ENCODE measurements at regions not wholly inside any gene's neighbourhood (a gene's known extent, or its start where the extent isn't known, plus 50 kb on each side); places are given as distances from the start of the nearest gene placed in this dataset.

DNA sequence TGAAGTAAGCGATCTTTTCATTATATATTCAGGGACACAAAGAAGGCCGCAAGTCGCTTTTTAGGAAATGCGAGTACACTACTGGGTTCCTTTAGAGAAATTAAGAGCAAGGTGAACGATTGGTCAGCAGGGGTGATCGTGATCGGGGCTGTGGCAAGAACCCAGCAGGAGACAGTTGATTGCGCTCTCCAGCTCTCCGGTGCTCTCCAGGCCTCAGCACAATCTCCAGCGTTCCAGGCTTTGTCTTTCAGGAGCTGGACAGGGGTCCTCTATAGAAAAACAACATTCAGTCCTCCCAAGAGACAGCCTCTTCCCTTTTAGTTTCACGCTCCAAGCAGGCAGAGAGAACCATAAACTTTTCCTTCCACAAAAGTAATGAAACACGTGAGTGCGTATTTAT is 170.5 kb upstream of the KLF6 start:
- TF ChIP-seq, protein P1, sequence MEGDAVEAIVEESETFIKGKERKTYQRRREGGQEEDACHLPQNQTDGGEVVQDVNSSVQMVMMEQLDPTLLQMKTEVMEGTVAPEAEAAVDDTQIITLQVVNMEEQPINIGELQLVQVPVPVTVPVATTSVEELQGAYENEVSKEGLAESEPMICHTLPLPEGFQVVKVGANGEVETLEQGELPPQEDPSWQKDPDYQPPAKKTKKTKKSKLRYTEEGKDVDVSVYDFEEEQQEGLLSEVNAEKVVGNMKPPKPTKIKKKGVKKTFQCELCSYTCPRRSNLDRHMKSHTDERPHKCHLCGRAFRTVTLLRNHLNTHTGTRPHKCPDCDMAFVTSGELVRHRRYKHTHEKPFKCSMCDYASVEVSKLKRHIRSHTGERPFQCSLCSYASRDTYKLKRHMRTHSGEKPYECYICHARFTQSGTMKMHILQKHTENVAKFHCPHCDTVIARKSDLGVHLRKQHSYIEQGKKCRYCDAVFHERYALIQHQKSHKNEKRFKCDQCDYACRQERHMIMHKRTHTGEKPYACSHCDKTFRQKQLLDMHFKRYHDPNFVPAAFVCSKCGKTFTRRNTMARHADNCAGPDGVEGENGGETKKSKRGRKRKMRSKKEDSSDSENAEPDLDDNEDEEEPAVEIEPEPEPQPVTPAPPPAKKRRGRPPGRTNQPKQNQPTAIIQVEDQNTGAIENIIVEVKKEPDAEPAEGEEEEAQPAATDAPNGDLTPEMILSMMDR (IDR thresholded peaks at IDR 0.05), result no peak
- TF ChIP-seq POLR2A (IDR thresholded peaks at IDR 0.05), result no peak

Data from thyroid gland (tissue), 4 donors.